GM18499 (cell line): ENCODE measurements at regions not wholly inside any gene's neighbourhood (a gene's known extent, or its start where the extent isn't known, plus 50 kb on each side); places are given as distances from the start of the nearest gene placed in this dataset.
"Not testable (repeated sequence)": the region's sequence is repeated elsewhere in the genome, so short reads cannot be mapped to it uniquely, and the experiment has no call there.

ENCODE experiments used
- ATAC-seq: cut with Tn5 transposase; IDR thresholded peaks from one replicate; pipeline ENCODE4 v1.9.1; 2021; ENCODE audit warnings: moderate number of reproducible peaks; ENCODE audit not compliant: insufficient read depth, unreplicated experiment

GRCh38 chr1:83488105-83488504, 510.8 kb downstream of the TTLL7 start:
- peak; percentile 83 for ATAC-seq

- not testable (repeated sequence) for ATAC-seq
Measured at GRCh38 chr1:83487460-83487859, 511.5 kb downstream of the TTLL7 start.

GRCh38 chr1:83485314-83486019, 513.5 kb downstream of the TTLL7 start:
- ATAC-seq: peak; percentile 22

DNA sequence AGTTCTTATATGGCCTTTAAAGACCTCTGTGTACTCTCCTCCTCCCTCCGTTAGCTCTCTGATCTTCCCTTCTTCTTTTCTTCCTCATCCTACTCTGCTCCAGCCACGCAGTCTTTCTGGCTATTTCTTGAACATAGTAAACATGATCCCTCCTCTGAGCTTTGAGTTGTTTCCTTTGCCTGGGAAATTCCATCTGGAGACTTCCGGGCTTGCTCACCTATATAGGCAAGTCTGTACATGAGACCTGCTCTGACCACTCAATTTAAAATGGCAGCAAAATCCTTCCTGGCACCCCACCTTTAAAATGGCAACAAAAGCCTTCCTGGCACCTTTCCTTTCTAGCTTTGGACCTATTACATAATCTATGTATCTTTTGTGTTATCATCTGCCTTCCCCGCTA, 517.6 kb downstream of the TTLL7 start:
- not testable (repeated sequence) for ATAC-seq

DNA sequence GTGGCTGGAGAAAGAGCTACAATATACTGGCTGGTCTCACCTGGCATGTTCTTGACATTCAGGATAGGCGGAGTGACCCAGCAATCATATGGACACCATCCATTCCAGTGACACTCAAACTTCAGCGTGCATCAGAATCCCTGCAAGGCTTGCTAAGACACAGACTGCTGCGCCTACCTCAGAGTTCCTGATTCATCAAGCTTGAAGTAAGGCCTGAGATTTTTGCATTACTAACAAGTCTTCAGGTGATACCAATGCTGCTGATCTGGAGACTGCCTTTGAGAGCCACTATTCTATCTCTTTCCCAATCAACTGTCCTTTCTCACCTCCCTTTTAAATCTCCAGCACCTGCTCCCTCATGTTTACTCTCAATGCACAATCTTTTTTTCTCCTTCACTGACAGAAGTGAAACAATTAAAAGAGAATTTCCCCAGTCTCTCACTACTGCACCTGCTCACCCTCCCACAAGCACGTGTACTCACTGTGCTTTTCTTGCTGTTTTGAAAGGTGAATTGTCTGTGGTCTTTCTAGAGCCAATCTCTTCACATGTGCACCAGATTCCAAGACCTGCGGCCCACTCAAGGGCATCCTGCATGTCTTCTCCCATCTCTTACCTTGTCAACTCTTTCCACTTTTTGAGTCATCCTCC, 519.2 kb downstream of the TTLL7 start:
- ATAC-seq: peak; percentile 55

DNA sequence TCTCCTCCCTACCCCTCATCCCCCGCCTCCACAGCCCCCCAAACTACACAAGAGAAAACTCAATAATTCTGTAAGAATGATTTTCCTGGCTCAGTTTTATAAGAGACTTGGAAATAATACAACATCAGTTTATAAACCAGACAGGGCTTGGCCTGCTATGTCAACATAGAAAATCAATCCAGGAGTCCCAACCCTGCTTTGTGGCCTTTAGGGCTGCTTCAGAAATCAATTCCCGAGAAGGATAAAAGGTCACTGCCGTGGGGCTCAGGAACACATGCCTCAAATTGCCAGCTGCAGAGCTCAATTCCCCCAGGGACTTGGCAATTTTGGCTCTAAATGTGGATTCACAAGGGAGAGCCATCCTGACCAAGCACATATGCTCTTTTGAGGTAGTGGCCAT, 520.8 kb downstream of the TTLL7 start:
- not testable (repeated sequence) for ATAC-seq

- peak; percentile 57 for ATAC-seq
Measured at GRCh38 chr1:83476518-83476917, 522.4 kb downstream of the TTLL7 start.

GRCh38 chr1:83474946-83475345, 524.0 kb downstream of the TTLL7 start:
- ATAC-seq: not testable (repeated sequence)

GRCh38 chr1:83473986-83474385, 524.9 kb downstream of the TTLL7 start:
- ATAC-seq: not testable (repeated sequence)

GRCh38 chr1:83472066-83472465, 526.9 kb downstream of the TTLL7 start:
- ATAC-seq: not testable (repeated sequence)

GRCh38 chr1:83471272-83471671, 527.7 kb downstream of the TTLL7 start:
- ATAC-seq: not testable (repeated sequence)

DNA sequence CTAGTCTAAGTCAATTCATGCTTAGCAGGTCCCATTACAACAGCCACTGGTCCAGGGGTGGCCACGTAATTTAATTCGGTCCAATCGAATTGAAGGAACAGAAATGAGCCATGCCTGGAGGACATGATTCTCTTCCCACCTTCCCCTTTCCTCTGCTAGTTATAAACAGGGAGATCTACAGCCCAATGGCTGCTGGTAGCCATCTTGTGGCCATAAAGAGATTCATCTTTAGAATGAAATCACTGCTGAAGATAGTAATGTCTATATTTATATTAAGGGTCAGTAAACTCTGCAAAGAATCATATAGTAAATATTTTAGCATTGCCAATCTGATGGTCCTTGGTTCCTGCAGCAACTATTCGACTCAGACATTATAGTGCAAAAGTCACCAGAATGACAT, 530.6 kb downstream of the TTLL7 start:
- not testable (repeated sequence) for ATAC-seq

GRCh38 chr1:83457735-83458248, 541.1 kb downstream of the TTLL7 start:
- peak; percentile 59 for ATAC-seq

DNA sequence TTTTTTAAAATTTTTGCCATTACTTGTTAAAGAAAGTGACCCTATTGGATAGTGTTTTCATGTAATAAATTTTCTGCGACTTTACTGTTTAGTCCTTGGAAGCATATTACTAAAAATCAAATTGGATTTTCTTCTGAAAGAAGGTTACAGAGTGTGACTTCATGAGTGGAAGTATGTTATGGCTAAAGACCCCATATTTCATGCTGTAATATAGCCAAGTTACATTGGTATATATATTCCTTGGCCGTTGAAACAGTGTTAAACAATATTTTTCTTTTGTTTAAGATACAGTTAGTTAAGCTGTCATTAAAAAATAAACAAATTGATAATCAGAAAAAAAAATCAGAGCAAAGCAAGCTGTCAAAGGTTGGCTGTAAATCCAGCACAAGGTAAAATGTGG, 541.7 kb downstream of the TTLL7 start:
- ATAC-seq: not testable (repeated sequence)

- ATAC-seq: not testable (repeated sequence)
Measured at GRCh38 chr1:83455753-83456152, 543.2 kb downstream of the TTLL7 start.

GRCh38 chr1:83445873-83446272, 553.1 kb downstream of the TTLL7 start:
- ATAC-seq: not testable (repeated sequence)

DNA sequence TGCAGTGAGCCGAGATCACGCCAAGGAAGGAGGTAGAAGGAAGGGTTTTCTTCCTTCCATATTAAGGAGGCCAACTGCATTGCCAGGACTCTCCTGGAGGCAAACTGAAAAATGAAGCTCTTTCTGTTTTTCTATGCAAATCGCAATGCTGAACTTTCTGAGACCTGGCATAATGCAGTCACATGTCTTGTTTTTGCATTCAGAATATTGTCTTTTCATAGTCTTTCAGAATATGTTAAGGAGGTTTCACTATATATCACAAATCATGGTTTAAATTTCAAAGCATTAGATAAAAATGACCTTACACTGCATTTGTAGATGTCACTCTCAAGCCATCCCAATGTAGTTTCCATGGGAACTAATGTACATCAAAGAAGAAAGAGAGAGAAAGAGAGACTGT, 556.5 kb downstream of the TTLL7 start:
- not testable (repeated sequence) for ATAC-seq

- ATAC-seq: not testable (repeated sequence)
Measured at GRCh38 chr1:83440586-83440985, 558.3 kb downstream of the TTLL7 start.

GRCh38 chr1:83440021-83440420, 558.9 kb downstream of the TTLL7 start:
- not testable (repeated sequence) for ATAC-seq

DNA sequence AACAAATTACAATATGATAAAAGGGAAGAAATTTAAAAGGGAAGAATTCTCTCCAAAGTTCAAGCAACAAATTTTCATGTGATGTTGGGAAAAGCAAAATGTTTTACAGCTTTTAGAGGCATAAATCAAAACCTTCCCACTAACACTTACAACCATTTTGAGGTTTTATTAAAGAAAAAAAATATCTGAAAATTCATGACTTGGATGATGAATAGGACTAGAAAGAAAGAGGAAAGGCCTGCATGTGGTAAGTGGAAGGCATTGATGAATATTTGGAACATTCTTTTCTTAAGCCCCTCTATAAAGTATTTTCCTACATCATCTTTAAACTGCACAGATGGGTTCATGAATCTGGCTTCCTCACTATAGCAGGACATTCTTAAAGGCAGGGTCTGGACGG, 560.6 kb downstream of the TTLL7 start:
- ATAC-seq: not testable (repeated sequence)

DNA sequence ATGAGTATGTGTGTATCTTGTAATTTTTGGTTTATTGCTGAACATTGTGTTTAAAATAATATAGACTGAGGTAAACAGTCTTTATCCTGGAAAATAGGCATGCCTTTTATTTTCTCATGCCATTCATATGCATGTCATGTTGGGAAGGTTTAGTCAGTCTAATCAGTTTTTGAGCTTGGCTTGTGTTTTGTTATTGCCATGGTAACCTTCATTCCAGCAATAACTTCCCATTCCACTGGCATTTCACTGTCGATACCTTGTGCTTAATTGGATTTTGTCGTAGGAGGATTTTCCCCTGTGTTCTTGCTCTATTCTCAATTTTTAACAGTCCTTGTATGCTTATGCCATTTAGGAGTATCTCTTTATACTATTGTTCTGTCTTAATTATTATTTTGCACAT, 563.6 kb downstream of the TTLL7 start:
- not testable (repeated sequence) for ATAC-seq
